ENCODE measurements at regions not wholly inside any gene's neighbourhood (a gene's known extent, or its start where the extent isn't known, plus 50 kb on each side); places are given as distances from the start of the nearest gene placed in this dataset.

- DNase-seq, result no peak
These were observed 146.0 kb downstream of the VAPA start for GRCh38 chr18:10059610-10060468.

- DNase-seq, result no peak
These were observed 146.6 kb downstream of the VAPA start for GRCh38 chr18:10060469-10060782.

- DNase-seq, result no peak
These were observed 147.0 kb downstream of the VAPA start for GRCh38 chr18:10060841-10061240.

GRCh38 chr18:10061566-10062140, 147.8 kb downstream of the VAPA start:
- DNase-seq, result no peak

DNA sequence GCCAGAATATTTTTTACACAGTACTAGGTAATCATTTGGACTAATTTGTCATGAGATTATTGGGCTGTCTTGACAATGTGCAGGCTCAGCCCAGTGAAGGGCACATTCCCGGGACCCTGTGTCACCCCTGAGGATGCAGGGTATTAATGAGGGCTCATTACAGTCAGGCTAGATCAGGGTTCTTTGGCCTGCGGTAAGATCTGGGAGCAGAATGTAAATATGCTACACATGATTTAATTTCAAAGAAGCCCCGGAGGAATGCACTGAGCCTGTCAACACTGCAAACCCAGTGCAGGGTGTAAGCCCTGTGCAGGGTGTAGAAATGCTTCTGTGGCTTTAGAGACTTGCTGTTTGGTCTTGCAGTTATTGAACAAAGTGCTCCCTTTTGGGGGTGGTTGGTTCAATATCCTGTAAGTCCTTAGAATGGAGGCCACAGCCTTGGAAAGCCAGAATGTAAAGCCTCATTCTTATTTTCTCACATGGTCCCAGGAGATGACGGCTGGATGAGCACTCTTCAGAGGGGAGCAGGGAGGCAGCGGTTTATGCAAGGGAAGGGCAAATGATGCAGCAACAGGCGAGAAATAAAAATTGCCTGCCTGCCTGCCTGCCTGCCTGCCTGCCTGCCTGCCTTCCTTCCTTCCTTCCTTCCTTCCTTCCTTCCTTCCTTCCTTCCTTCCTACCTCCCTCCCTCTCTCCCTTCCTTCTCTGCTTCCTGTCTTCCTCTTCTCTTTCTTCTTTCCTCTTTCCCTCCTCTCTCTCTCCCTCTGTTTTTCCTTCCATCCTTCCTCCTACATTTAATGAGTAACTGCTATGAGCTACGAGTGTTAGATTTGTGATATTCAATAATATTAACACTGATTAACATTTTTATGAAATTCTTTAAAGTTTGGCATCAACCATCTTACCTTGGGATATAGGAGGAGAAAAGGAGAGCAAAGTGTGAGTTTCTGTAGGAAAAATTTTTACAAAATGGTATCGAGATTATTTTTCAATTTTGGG, 148.8 kb downstream of the VAPA start:
- DNase-seq, result no peak

DNA sequence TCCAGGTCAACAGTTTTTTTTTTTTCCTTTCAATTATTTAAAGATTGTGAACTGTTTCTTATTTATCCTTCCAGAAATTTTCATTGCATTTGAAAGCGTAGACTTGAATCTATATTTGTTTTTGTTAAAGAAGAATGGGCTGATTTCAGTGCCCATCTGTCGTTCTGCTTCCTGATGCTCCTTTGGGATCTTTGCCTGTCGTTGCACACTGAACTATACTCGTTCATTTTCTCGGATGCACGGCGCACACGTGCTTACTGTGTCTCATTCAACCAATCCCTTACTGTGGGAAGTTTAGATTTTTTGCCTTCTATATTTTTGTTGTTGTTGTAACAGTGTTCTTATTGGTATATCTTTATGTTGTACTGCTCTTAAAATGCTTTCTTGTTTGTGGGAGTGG, 149.7 kb downstream of the VAPA start:
- DNase-seq, result peak; percentile 58

GRCh38 chr18:10064267-10064666, 150.5 kb downstream of the VAPA start:
- no peak for DNase-seq

- DNase-seq, result no peak
These were observed 151.5 kb downstream of the VAPA start for GRCh38 chr18:10065296-10065695.

GRCh38 chr18:10067670-10068659, 154.1 kb downstream of the VAPA start:
- DNase-seq, result no peak

DNA sequence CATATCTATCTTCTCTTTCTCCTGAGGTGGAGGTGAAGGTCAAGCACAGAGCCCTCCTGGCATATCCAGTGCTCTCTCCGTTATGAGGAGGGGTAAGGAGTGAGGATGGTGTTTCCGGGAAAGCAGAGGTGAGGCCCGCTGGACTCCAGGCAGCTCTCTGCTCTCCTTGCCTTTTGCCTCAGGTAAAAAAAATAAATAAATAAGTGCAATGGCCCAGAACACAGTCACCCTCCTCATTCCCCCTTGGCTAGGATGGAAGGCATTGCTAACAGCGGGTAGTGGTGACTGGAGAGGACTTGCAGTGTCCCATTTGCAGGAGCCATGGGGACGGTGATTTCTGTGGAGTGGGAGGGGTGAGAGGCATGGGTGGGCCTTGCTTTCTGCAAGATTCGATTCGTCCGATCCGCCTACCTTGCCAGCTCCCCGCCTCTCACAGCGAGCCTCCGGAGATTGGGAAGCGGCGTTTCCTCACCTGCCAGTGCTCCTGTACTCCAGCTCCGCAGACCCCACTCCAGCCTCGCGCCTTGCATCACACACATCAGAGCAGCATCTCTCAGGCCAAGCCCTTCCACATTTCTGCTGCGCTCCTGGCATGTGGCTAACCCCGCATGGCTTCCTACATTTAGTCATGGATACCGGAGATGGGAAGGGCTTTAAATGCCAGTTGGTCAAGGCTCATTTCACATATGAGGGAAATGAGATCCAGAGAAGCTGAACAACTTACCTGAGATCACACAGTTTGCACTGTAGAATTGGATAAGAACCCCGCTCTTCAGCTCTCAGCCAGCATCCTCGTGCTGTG, 155.2 kb downstream of the VAPA start:
- no peak for DNase-seq

GRCh38 chr18:10070561-10071000, 156.8 kb downstream of the VAPA start:
- no peak for DNase-seq

- no peak for DNase-seq
These were observed 158.9 kb downstream of the VAPA start for GRCh38 chr18:10072671-10073175.

- no peak for DNase-seq
These were observed 160.3 kb downstream of the VAPA start for GRCh38 chr18:10074110-10074509.

GRCh38 chr18:10074728-10075127, 160.9 kb downstream of the VAPA start:
- no peak for DNase-seq

- no peak for DNase-seq
These were observed 162.8 kb downstream of the VAPA start for GRCh38 chr18:10076502-10077030.

DNA sequence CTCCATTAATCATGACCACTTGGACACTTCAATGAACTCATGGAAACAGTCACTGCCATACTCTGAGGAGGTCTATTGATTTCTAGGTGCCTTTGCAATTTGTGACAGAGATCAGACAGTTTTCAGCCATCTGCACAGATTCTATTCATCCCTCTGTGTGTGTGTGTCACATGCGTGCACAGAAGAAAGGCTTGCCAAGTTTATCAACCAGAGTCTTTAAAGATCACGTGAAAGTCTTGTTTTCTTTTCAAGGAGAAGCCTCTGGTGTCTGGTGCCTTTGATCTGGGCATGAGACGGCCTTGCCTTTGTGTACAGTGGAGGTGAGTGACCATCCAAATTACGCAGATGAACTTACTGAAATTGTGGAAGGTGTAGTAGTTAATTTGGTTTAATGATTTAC, 164.2 kb downstream of the VAPA start:
- no peak for DNase-seq

- DNase-seq, result no peak
These were observed 166.6 kb downstream of the VAPA start for GRCh38 chr18:10080372-10080771.

- DNase-seq, result no peak
These were observed 167.7 kb downstream of the VAPA start for GRCh38 chr18:10081492-10081891.

DNA sequence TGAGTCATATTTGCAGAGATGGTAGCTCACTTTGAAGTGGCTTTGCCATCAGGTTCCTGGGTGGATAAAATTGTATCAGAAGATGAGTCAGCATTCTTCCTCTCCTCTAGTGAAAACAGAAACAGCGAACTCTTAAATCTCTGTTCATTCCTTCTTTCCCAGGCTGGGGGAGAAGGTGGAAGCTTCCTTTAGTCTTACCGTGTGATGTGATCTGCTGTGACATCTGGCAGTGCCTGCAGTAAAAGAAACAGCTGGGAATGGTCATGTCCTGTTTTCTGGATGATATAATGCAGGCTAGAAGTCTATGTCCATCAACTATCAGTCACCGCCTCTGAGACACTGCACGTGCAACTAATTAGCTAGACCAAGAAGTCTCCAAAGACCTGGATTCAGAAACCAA, 171.6 kb downstream of the VAPA start:
- DNase-seq, result no peak

GRCh38 chr18:10085876-10086275, 172.1 kb downstream of the VAPA start:
- DNase-seq, result no peak

Data from NCI-H2171 (cell line).